ENCODE measurements at regions not wholly inside any gene's neighbourhood (a gene's known extent, or its start where the extent isn't known, plus 50 kb on each side); places are given as distances from the start of the nearest gene placed in this dataset.
"Not testable (repeated sequence)": the region's sequence is repeated elsewhere in the genome, so short reads cannot be mapped to it uniquely, and the experiment has no call there.

- H3K36me3 ChIP-seq (ENCODE audit: control insufficient read depth, low read length), result no peaks in the 10 kb centered on the region
- no peaks in the 10 kb centered on the region for H3K79me2 ChIP-seq (ENCODE audit: control insufficient read depth, low read length)
- H3K9me2 ChIP-seq (replicated peaks; ENCODE audit: control insufficient read depth, low read length), result no peaks in the 10 kb centered on the region
- H3K27ac ChIP-seq (ENCODE audit: low read depth, low read length), result no peak overlapping the region
- H3K4me1 ChIP-seq (ENCODE audit: control insufficient read depth, low read length), result peaks cover 4% of the 10 kb centered on the region; the same call in 1 of the 2 replicates
- no peak overlapping the region for H3K4me3 ChIP-seq (ENCODE audit: low read length)
- no peaks in the 10 kb centered on the region for H4K20me1 ChIP-seq (ENCODE audit: control insufficient read depth, insufficient read depth, low read depth, low read length)
- H3K27me3 ChIP-seq (ENCODE audit: control insufficient read depth, low read length), result no peaks in the 10 kb centered on the region
- no peak overlapping the region for H3K4me2 ChIP-seq (ENCODE audit: low read length)
- TF ChIP-seq, protein P1, sequence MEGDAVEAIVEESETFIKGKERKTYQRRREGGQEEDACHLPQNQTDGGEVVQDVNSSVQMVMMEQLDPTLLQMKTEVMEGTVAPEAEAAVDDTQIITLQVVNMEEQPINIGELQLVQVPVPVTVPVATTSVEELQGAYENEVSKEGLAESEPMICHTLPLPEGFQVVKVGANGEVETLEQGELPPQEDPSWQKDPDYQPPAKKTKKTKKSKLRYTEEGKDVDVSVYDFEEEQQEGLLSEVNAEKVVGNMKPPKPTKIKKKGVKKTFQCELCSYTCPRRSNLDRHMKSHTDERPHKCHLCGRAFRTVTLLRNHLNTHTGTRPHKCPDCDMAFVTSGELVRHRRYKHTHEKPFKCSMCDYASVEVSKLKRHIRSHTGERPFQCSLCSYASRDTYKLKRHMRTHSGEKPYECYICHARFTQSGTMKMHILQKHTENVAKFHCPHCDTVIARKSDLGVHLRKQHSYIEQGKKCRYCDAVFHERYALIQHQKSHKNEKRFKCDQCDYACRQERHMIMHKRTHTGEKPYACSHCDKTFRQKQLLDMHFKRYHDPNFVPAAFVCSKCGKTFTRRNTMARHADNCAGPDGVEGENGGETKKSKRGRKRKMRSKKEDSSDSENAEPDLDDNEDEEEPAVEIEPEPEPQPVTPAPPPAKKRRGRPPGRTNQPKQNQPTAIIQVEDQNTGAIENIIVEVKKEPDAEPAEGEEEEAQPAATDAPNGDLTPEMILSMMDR (IDR thresholded peaks at IDR 0.05; ENCODE audit: low read depth, low read length, poor library complexity, severe bottlenecking), result no peak
- TF ChIP-seq EZH2phosphoT487 (IDR thresholded peaks at IDR 0.05; ENCODE audit: borderline replicate concordance, low read length), result no peak
- H3F3A ChIP-seq (ENCODE audit: control insufficient read depth, insufficient read depth), result no peaks in the 10 kb centered on the region
- H3K9me3 ChIP-seq (ENCODE audit: control insufficient read depth, insufficient read depth, low read length), result peaks cover 4% of the 10 kb centered on the region; the same call in 1 of the 2 replicates
Observed at GRCh38 chr3:177452831-177453450, 255.7 kb upstream of the TBL1XR1 start.

DNA sequence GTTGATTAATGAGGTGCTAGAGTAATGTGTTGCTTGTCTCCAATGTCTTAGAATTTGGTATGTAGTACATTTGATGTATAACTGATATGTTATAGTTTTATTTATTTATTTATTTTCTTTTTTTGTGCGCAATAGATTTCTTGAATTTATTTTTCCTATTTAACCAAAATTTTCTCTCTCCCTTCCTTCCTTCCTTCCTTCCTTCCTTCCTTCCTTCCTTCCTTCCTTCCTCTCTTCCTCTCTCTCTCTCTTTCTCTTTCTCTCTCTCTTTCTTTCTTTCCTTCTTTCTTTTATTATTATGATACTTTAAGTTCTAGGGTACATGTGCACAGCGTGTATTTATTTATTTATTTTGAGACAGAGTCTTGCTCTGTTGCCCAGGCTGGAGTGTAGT is 256.2 kb upstream of the TBL1XR1 start:
- H3K9me2 ChIP-seq (replicated peaks; ENCODE audit: control insufficient read depth, low read length), result no peaks in the 10 kb centered on the region
- H3K27me3 ChIP-seq (ENCODE audit: control insufficient read depth, low read length), result no peaks in the 10 kb centered on the region
- no peaks in the 10 kb centered on the region for H3K36me3 ChIP-seq (ENCODE audit: control insufficient read depth, low read length)
- H3K9me3 ChIP-seq (ENCODE audit: control insufficient read depth, insufficient read depth, low read length), result peaks cover 8% of the 10 kb centered on the region; the same call in 1 of the 2 replicates
- TF ChIP-seq, protein P1 (IDR thresholded peaks at IDR 0.05; ENCODE audit: low read depth, low read length, poor library complexity, severe bottlenecking), result no peak
- TF ChIP-seq EZH2phosphoT487 (IDR thresholded peaks at IDR 0.05; ENCODE audit: borderline replicate concordance, low read length), result no peak
- H3K4me2 ChIP-seq (ENCODE audit: low read length), result no peak overlapping the region
- no peak overlapping the region for H3K27ac ChIP-seq (ENCODE audit: low read depth, low read length)
- no peaks in the 10 kb centered on the region for H4K20me1 ChIP-seq (ENCODE audit: control insufficient read depth, insufficient read depth, low read depth, low read length)
- H3K4me3 ChIP-seq (ENCODE audit: low read length), result no peak overlapping the region
- H3K79me2 ChIP-seq (ENCODE audit: control insufficient read depth, low read length), result no peaks in the 10 kb centered on the region
- H3K4me1 ChIP-seq (ENCODE audit: control insufficient read depth, low read length), result peaks cover 4% of the 10 kb centered on the region; the same call in 1 of the 2 replicates
- no peaks in the 10 kb centered on the region for H3F3A ChIP-seq (ENCODE audit: control insufficient read depth, insufficient read depth)

DNA sequence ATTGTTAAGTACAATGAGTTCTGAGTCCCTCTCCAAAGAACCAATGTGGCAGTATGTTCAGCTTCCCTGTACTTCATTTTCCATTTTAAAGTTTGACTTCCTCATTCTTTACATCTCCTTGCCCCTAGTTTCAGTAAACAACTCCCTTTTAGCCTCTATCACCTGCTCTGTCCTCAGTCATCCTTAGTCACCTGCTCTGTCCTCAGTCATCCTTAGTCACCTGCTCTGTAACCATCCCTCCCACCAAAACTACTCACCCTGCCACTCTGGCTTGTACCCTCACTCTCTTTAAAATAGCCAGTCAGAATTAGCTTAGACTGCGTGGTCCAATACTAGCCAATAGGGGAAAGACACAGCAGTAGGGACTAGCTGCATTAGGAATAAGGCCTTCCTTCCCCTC is 259.9 kb upstream of the TBL1XR1 start:
- H3K4me3 ChIP-seq (ENCODE audit: low read length); H3K36me3 ChIP-seq (ENCODE audit: control insufficient read depth, low read length); H3K79me2 ChIP-seq (ENCODE audit: control insufficient read depth, low read length); H3K9me2 ChIP-seq (replicated peaks; ENCODE audit: control insufficient read depth, low read length); H4K20me1 ChIP-seq (ENCODE audit: control insufficient read depth, insufficient read depth, low read depth, low read length); H3F3A ChIP-seq (ENCODE audit: control insufficient read depth, insufficient read depth); H3K27ac ChIP-seq (ENCODE audit: low read depth, low read length); H3K27me3 ChIP-seq (ENCODE audit: control insufficient read depth, low read length); H3K4me1 ChIP-seq (ENCODE audit: control insufficient read depth, low read length); H3K4me2 ChIP-seq (ENCODE audit: low read length); H3K9me3 ChIP-seq (ENCODE audit: control insufficient read depth, insufficient read depth, low read length): not testable (repeated sequence)

- no peaks in the 10 kb centered on the region for H3K4me1 ChIP-seq (ENCODE audit: control insufficient read depth, low read length)
- H3K36me3 ChIP-seq (ENCODE audit: control insufficient read depth, low read length), result no peaks in the 10 kb centered on the region
- H3K4me2 ChIP-seq (ENCODE audit: low read length), result no peak overlapping the region
- H3K27ac ChIP-seq (ENCODE audit: low read depth, low read length), result no peak overlapping the region
- no peaks in the 10 kb centered on the region for H4K20me1 ChIP-seq (ENCODE audit: control insufficient read depth, insufficient read depth, low read depth, low read length)
- H3K9me2 ChIP-seq (replicated peaks; ENCODE audit: control insufficient read depth, low read length), result no peaks in the 10 kb centered on the region
- TF ChIP-seq EZH2phosphoT487 (IDR thresholded peaks at IDR 0.05; ENCODE audit: borderline replicate concordance, low read length), result no peak
- TF ChIP-seq, protein P1 (IDR thresholded peaks at IDR 0.05; ENCODE audit: low read depth, low read length, poor library complexity, severe bottlenecking), result no peak
- no peak overlapping the region for H3K4me3 ChIP-seq (ENCODE audit: low read length)
- H3F3A ChIP-seq (ENCODE audit: control insufficient read depth, insufficient read depth), result no peaks in the 10 kb centered on the region
- H3K27me3 ChIP-seq (ENCODE audit: control insufficient read depth, low read length), result no peaks in the 10 kb centered on the region
- no peaks in the 10 kb centered on the region for H3K79me2 ChIP-seq (ENCODE audit: control insufficient read depth, low read length)
- peaks cover 8% of the 10 kb centered on the region; the same call in 1 of the 2 replicates for H3K9me3 ChIP-seq (ENCODE audit: control insufficient read depth, insufficient read depth, low read length)
Observed at GRCh38 chr3:177459401-177459800, 262.1 kb upstream of the TBL1XR1 start.
